ENCODE measurements at regions not wholly inside any gene's neighbourhood (a gene's known extent, or its start where the extent isn't known, plus 50 kb on each side); places are given as distances from the start of the nearest gene placed in this dataset.
"Not testable (repeated sequence)": the region's sequence is repeated elsewhere in the genome, so short reads cannot be mapped to it uniquely, and the experiment has no call there.

DNA sequence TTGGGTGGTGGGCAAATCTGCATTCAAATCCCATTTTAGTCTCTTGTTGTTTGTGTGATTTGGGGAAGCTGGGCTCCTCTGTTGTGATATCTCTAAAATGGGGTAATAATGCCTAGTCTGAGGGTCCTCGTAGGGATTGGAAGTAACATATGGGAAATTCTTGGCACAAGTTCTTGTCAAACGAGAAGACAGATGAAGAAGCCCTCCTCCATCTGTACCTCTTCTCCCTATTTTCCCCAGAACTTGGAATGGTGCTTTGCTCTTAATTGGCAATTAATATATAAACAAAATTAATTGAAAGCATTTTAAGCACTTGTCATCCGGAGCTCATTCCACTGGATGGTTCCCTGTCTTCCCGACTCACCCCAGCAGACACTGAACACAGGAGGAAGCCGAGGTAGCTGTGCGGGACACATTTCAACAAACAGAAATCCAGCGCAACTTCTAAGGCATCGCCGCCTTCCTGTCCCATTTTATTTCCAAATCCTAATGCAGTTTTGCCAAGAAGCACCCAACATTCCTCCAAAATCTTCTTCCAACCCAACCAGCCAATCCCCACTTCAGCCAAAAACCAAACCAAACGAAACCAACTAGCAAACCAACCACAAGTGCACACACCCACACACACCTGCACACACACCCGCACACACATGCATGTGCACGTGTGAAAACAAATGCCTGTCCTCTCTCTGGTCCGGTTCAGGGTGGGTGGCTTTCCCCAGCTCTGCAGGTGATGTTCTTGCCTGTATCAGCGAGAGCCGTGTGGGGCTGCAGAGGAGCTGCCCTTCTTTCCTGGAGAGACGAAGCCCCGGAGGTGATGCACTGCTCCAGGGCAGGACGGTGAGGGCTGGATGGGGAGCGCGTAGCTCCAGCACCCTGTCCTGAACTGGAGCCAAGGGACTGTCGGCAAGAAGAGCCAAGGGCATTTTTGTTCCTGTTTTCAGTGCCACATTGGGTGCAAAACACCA is 100.8 kb upstream of the B3GAT1 start:
- DNase-seq (ENCODE audit: low read depth), result no peak

- DNase-seq (ENCODE audit: low read depth), result no peak
Measured at GRCh38 chr11:134512061-134512460, 100.0 kb upstream of the B3GAT1 start.

GRCh38 chr11:134511255-134511654 is 99.2 kb upstream of the B3GAT1 start:
- no peak for DNase-seq (ENCODE audit: low read depth)

DNA sequence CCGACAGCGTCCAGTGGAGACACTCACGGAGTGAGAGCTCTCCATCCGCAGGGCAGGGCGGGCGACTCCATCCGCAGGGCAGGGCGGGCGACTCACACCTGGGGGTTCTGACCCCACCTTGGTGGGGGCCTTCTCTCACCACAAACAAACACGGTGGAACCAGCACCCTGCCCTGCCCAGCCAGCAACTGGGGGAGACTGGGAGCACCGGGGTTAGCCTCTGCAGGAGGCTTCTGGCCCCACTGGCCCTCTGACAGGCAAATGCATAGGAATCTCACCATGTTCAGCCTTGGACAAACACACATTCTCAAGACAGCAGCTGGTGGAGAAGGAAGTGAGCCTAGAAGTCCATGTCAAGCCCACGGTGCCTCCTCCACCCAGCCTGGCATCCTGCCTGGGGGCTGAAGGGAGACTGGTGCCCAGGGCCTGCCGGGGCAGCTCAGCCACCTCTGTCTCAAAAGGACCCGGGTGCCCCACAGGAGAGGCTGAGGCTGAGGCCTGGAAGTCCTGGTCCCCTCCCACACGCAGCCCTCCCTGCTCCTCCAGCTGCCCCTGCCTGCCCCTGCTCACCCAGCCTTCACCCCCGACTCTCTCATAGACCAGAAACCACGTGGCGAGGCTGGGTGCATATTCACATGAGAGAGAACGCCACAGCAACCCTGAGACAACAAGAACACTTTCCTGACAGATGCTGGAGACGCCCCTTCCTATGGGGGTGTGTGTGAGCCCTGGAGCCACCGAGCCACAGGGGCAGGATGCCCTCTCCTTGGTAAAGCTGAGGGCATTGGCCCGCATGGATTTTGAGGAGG is 98.4 kb upstream of the B3GAT1 start:
- DNase-seq (ENCODE audit: low read depth), result no peak

- DNase-seq (ENCODE audit: low read depth), result no peak
Measured at GRCh38 chr11:134509381-134510232, 97.6 kb upstream of the B3GAT1 start.

- DNase-seq (ENCODE audit: low read depth), result no peak
Measured at GRCh38 chr11:134508219-134508990, 96.4 kb upstream of the B3GAT1 start.

- no peak for DNase-seq (ENCODE audit: low read depth)
Measured at GRCh38 chr11:134506046-134506445, 94.0 kb upstream of the B3GAT1 start.

- DNase-seq (ENCODE audit: low read depth), result no peak
Measured at GRCh38 chr11:134505125-134505524, 93.1 kb upstream of the B3GAT1 start.

DNA sequence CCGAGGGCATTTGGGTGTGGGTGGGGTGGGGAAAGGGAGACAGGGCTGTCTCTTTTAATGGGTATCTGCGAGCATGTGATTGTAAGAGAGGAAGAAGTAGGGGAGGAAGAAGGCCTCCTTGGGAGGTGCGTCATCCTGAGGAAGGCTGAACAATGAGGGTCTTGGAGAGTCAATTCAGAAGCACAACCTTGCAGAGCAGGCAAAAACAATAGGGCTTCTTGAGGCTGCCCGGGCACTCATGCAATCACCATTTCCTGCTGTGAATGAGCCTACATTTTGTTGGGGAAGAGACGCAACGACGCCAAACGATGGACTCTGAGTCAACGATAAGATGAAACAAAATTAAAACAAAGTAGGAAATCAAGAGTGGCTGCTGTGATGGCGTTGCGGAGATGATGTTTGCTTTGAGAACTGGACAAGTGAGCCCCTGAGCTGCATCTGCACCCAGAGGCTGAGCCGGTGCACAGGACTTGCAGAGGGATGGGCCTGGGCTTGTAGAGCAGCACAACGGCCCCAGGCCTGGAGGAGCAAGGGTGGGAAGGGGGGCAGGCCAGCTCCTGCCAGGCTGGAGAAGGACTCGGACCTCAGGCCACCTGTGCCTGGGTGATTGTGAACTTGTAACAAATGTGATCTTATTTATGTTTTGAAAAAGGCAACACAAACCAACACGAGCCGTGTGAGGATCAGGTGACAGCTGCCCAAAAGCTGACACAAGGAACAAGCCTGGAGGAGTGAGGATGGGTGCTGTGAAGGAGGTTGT is 92.3 kb upstream of the B3GAT1 start:
- no peak for DNase-seq (ENCODE audit: low read depth)

GRCh38 chr11:134503596-134503995 is 91.6 kb upstream of the B3GAT1 start:
- no peak for DNase-seq (ENCODE audit: low read depth)

- DNase-seq (ENCODE audit: low read depth), result no peak
Measured at GRCh38 chr11:134503100-134503499, 91.1 kb upstream of the B3GAT1 start.

DNA sequence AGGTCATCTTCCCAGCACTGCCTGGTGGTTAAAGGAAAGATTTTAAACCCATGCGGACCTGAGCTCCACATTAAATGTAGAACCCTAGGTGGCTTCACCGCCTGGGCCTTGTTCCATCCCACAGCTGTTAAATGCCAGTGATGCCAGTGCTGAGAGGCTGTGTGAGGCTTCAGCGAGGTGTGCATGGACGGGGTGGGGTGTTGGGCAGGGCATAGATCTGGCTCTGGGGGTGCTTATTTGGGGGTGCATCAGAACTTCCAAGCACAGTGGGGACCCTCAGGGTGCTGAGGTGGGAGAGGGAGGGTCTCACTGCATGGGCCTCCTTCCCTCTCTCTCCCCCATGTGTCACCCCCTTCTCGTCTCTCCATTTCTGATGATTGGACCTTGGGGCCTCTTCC is 90.1 kb upstream of the B3GAT1 start:
- DNase-seq (ENCODE audit: low read depth), result no peak

DNA sequence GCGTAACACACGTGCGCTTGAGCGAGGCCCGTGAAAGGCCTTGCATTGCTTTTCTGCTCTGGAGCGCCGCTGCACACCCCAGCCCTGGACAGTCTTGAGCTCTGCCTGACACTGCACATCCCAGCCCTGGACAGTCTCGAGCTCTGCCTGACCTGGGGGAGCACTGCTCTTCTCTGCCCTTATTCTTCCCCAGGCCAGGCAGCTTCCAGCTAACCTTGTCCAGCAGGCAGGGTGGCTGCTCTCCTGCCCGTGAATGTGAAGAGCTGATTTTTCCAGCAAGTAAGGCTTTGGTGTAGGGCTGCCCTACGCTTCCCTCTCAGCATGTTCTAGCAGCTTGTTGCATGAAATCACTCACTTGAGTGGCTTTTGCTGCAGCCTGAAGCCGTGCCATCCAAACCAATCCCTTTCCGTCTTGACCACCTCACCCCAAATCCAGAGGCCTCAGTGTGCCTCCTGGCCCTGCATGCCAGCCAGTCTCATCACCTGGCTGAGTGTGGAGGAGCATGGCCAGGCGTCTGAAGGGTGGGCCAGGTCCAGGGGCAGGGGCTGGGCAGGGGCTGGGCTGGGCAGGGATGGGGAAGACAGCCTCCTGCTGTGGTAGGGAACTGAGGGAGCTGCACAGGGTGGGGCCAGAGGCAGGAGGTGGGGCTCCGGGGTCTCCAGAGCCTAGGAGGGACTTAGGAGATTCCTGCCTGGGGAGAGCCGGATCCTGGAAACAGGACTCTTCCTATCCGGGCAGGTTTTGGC is 89.5 kb upstream of the B3GAT1 start:
- no peak for DNase-seq (ENCODE audit: low read depth)

DNA sequence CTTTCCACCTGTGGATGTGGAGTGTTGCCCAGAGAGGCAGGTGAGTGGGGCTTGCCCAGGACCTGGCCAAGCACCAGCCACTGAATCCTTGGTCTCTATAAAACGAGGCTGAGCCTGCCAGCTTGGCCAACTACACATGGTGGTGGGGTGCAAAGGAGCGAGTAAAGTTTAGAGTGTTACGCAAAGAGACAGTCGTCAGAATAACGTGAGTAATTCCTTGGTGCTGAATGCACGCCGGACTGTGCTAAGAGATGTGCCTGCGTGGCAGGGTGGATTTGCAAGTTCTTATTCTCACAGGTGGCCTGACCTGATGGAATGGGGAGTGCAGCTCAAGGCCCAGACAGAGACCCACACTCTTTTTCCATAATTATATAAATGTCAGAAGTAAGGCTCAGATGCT is 88.6 kb upstream of the B3GAT1 start:
- no peak for DNase-seq (ENCODE audit: low read depth)

GRCh38 chr11:134499990-134500389 is 87.9 kb upstream of the B3GAT1 start:
- no peak for DNase-seq (ENCODE audit: low read depth)

- no peak for DNase-seq (ENCODE audit: low read depth)
Measured at GRCh38 chr11:134498326-134499139, 86.5 kb upstream of the B3GAT1 start.

DNA sequence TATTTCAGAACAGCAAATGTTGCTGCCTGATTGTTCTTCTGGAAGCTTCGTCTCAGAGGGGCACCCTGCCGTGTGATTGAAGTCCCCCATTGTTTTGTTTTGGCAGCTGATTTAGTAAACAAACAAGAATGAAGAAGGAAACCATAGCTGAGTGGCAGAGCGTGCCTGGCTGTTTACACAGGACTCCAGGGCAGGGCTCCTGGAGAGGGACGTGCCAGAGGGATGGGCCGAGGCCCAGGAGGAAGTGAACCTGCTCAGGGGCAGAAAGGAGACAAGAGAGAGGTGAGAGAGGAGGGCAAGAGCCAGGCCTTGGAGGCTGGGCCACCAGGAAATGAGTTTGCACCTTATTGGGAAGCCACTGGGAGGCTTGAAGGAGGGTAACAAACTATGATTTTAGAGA is 85.5 kb upstream of the B3GAT1 start:
- no peak for DNase-seq (ENCODE audit: low read depth)

- not testable (repeated sequence) for DNase-seq (ENCODE audit: low read depth)
Measured at GRCh38 chr11:134496058-134496457, 84.0 kb upstream of the B3GAT1 start.

DNA sequence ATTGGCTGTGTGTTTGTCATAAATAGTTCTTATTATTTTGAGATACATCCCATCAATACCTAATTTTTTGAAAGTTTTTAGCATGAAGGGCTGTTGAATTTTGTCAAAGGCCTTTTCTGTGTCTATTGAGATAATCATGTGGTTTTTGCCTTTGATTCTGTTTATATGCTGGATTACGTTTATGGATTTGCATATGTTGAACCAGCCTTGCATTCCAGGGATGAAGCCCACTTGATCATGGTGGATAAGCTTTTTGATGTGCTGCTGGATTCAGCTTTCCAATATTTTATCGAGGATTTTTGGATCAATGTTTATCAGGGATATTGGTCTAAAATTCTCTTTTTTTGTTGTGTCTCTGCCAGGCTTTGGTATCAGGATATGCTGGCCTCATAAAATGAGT is 82.4 kb upstream of the B3GAT1 start:
- not testable (repeated sequence) for DNase-seq (ENCODE audit: low read depth)
